ENCODE measurements at regions not wholly inside any gene's neighbourhood (a gene's known extent, or its start where the extent isn't known, plus 50 kb on each side); places are given as distances from the start of the nearest gene placed in this dataset.

DNA sequence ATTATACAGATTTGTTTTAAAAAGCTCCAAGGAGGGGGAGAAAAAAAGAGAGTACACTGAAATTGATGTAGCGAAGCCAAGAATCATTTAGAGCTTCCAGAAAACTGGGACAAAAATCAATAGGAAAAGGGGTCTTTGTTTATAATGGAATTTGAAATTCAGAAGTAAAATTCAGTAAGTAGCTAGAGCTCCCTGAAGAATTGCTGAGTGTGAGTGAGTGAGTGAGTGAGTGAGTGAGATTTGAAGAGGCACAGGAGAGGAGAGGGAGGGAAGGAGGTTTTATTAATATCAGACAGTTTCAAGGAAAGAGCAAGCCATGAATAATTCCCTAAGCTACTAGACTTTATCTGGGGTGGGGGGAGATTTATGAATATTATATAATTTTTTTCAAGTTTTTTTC, 60.7 kb upstream of the ARHGAP28 start:
- no peak overlapping the region for H3K27ac ChIP-seq
- DNase-seq: no peak
- no peaks in the 10 kb centered on the region for H3K27me3 ChIP-seq
- no peaks in the 10 kb centered on the region for H3K36me3 ChIP-seq
- H3K4me1 ChIP-seq: no peaks in the 10 kb centered on the region
- no peak for ATAC-seq
- intact Hi-C loops (cut with DNase I; ENCODE audit: low total_unique reads) (loop anchor here (10.0 kb wide), 1 partner anchor 196 kb away; no protein-coding TSS in a partner anchor), in situ Hi-C loops (cut with MboI; ENCODE audit: low sequenced_read_pairs in 4 of 4) (no loop called here)
- H3K4me3 ChIP-seq: no peak overlapping the region
- H3K9me3 ChIP-seq: no peaks in the 10 kb centered on the region
- TF ChIP-seq, protein P1, sequence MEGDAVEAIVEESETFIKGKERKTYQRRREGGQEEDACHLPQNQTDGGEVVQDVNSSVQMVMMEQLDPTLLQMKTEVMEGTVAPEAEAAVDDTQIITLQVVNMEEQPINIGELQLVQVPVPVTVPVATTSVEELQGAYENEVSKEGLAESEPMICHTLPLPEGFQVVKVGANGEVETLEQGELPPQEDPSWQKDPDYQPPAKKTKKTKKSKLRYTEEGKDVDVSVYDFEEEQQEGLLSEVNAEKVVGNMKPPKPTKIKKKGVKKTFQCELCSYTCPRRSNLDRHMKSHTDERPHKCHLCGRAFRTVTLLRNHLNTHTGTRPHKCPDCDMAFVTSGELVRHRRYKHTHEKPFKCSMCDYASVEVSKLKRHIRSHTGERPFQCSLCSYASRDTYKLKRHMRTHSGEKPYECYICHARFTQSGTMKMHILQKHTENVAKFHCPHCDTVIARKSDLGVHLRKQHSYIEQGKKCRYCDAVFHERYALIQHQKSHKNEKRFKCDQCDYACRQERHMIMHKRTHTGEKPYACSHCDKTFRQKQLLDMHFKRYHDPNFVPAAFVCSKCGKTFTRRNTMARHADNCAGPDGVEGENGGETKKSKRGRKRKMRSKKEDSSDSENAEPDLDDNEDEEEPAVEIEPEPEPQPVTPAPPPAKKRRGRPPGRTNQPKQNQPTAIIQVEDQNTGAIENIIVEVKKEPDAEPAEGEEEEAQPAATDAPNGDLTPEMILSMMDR (IDR thresholded peaks at IDR 0.05 in 4 of 5, conservative IDR thresholded peaks at IDR 0.05 in 1 of 5): no peak
- no peak for TF ChIP-seq POLR2A (IDR thresholded peaks at IDR 0.05)

DNA sequence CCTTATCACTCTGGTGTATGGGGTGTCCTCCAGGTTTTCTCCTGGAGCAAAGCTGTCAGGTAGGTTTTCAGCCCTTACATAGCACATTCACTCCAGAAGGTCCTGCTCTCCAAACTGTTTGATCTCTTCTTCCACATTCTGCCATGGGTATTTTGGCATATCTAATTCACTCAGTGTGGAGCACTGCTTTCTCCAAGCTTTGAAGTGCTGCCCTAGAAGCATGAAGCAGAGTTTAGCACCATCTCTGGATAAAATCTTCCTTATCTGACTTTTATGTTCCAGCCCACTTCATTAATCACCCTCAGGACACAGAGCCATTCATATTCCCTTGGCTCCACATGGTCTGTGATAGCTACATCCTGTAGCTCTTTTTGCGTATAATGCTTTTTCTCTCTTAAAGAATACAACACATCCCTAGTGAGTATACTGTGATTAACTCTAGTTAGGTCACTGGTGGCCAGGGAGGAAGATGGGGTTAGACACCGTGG, 56.7 kb upstream of the ARHGAP28 start:
- H3K36me3 ChIP-seq: no peaks in the 10 kb centered on the region
- intact Hi-C loops (cut with DNase I; ENCODE audit: low total_unique reads): no loop called here
- H3K4me1 ChIP-seq: no peaks in the 10 kb centered on the region
- no peaks in the 10 kb centered on the region for H3K27me3 ChIP-seq
- no peak overlapping the region for H3K27ac ChIP-seq
- ATAC-seq: no peak
- in situ Hi-C loops (cut with MboI; ENCODE audit: low sequenced_read_pairs in 4 of 4): no loop called here
- no peak for DNase-seq
- TF ChIP-seq, protein P1 (IDR thresholded peaks at IDR 0.05 in 4 of 5, conservative IDR thresholded peaks at IDR 0.05 in 1 of 5): no peak
- no peak for TF ChIP-seq POLR2A (IDR thresholded peaks at IDR 0.05)
- H3K9me3 ChIP-seq: no peaks in the 10 kb centered on the region
- no peak overlapping the region for H3K4me3 ChIP-seq

DNA sequence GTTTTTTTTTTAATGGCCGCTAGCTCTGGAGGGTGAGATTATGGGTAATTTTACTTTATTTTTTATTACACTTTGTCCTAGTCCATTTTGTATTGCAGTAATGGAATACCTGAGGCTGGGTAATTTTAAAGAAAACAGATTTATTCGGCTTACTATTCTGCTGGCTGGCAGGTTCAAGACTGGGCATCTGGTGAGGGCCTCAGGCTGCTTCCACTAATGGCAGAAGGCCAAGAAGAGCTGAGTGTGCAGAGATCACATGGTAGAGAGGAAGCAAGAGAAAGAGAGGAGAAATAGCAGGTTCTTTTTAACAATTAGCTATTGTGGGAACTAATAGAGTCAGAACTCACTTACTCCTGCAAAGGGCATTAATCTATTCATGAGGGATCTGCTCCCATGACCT, 52.4 kb upstream of the ARHGAP28 start:
- TF ChIP-seq, protein P1 (IDR thresholded peaks at IDR 0.05 in 4 of 5, conservative IDR thresholded peaks at IDR 0.05 in 1 of 5): no peak
- TF ChIP-seq POLR2A (IDR thresholded peaks at IDR 0.05): no peak
- no peaks in the 10 kb centered on the region for H3K27me3 ChIP-seq
- H3K4me3 ChIP-seq: no peak overlapping the region
- H3K4me1 ChIP-seq: no peaks in the 10 kb centered on the region
- ATAC-seq: no peak
- no peaks in the 10 kb centered on the region for H3K9me3 ChIP-seq
- in situ Hi-C loops (cut with MboI; ENCODE audit: low sequenced_read_pairs in 4 of 4): no loop called here
- no peaks in the 10 kb centered on the region for H3K36me3 ChIP-seq
- H3K27ac ChIP-seq: no peak overlapping the region
- intact Hi-C loops (cut with DNase I; ENCODE audit: low total_unique reads): no loop called here
- DNase-seq: no peak

DNA sequence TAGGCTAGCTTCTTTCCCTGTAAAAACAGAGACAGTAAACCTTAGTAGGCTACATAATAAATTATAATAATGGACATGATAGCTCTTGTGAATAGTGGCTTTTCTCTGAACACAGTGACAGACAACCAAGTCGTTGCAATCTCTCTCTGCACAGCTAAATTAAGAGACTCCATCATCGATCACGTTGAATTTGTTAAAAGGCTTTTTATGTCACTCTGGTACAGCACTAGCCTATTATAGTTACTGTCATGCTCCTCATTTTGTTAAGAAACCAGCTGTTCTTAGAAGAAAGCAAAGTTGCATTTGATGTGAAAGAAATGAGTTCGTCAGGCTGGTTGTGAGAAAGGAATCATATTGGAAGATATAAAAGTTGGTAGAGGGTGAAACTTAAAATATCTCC, 50.3 kb upstream of the ARHGAP28 start:
- in situ Hi-C loops (cut with MboI; ENCODE audit: low sequenced_read_pairs in 4 of 4): no loop called here
- ATAC-seq (no peak), DNase-seq (no peak)
- Histone ChIP-seq H3K9me3 (no peaks in the 10 kb centered on the region), H3K36me3 (no peaks in the 10 kb centered on the region), H3K27ac (no peak overlapping the region), H3K4me1 (no peaks in the 10 kb centered on the region), H3K4me3 (no peak overlapping the region), H3K27me3 (no peaks in the 10 kb centered on the region)
- TF ChIP-seq, protein P1 (IDR thresholded peaks at IDR 0.05 in 4 of 5, conservative IDR thresholded peaks at IDR 0.05 in 1 of 5): no peak
- no peak for TF ChIP-seq POLR2A (IDR thresholded peaks at IDR 0.05)
- intact Hi-C loops (cut with DNase I; ENCODE audit: low total_unique reads): no loop called here

Measured in gastrocnemius medialis (tissue), 4 donors.